HG03103 (cell line): ENCODE measurements at regions not wholly inside any gene's neighbourhood (a gene's known extent, or its start where the extent isn't known, plus 50 kb on each side); places are given as distances from the start of the nearest gene placed in this dataset.
"Not testable (repeated sequence)": the region's sequence is repeated elsewhere in the genome, so short reads cannot be mapped to it uniquely, and the experiment has no call there.

Experiments used
- ATAC-seq: cut with Tn5 transposase; IDR thresholded peaks from one replicate; pipeline ENCODE4 v1.9.1; 2021; ENCODE audit warnings: low read depth; ENCODE audit not compliant: unreplicated experiment

- no peak for ATAC-seq
Measured at GRCh38 chr2:54040250-54040649, 69.5 kb upstream of the PSME4 start.

- no peak for ATAC-seq
Measured at GRCh38 chr2:54038835-54039234, 68.0 kb upstream of the PSME4 start.

GRCh38 chr2:54031288-54031687, 60.5 kb upstream of the PSME4 start:
- ATAC-seq, result not testable (repeated sequence)

GRCh38 chr2:54030806-54031205, 60.0 kb upstream of the PSME4 start:
- no peak for ATAC-seq

- no peak for ATAC-seq
Measured at GRCh38 chr2:54030396-54030741, 59.6 kb upstream of the PSME4 start.

GRCh38 chr2:54029721-54030395, 59.1 kb upstream of the PSME4 start:
- ATAC-seq, result no peak

- ATAC-seq, result not testable (repeated sequence)
Measured at GRCh38 chr2:54025463-54026075, 54.8 kb upstream of the PSME4 start.

GRCh38 chr2:54024576-54024975, 53.8 kb upstream of the PSME4 start:
- ATAC-seq, result no peak

GRCh38 chr2:54021702-54022101, 50.9 kb upstream of the PSME4 start:
- no peak for ATAC-seq

- no peak for ATAC-seq
Measured at GRCh38 chr2:54020793-54021414, 50.1 kb upstream of the PSME4 start.
